Endodermal cell (in vitro differentiated cells): ENCODE measurements at regions not wholly inside any gene's neighbourhood (a gene's known extent, or its start where the extent isn't known, plus 50 kb on each side); places are given as distances from the start of the nearest gene placed in this dataset.

Source experiments
- DNase-seq: peaks from one replicate; pipeline ENCODE4 v3.0.0-alpha.2; 2017
- H3K27ac ChIP-seq: 2 replicates; pipeline ENCODE4 v1.5.1; 2013; ENCODE audit warnings: mild to moderate bottlenecking, low read depth, low read length, moderate library complexity
- H3K27me3 ChIP-seq: 2 replicates; pipeline ENCODE4 v1.6.1; 2013; ENCODE audit warnings: mild to moderate bottlenecking, low read length, moderate library complexity; ENCODE audit not compliant: insufficient read depth, control insufficient read depth, poor library complexity, severe bottlenecking
- H3K36me3 ChIP-seq: 2 replicates; pipeline ENCODE4 v1.7.0; 2013; ENCODE audit warnings: mild to moderate bottlenecking, low read length, moderate library complexity; ENCODE audit not compliant: control insufficient read depth, insufficient read depth
- H3K4me1 ChIP-seq: one replicate; pipeline ENCODE4 v1.7.0; 2013; ENCODE audit warnings: low read length; ENCODE audit not compliant: control insufficient read depth, insufficient read depth
- H3K4me3 ChIP-seq: 2 replicates; pipeline ENCODE4 v1.5.1; 2013; ENCODE audit warnings: mild to moderate bottlenecking, low read length, moderate library complexity
- H3K9ac ChIP-seq: 2 replicates; pipeline ENCODE4 v1.6.1; 2013; ENCODE audit warnings: mild to moderate bottlenecking, low read length, moderate library complexity; ENCODE audit not compliant: poor library complexity, severe bottlenecking; ENCODE audit errors: extremely low read depth
- H3K9me3 ChIP-seq: 2 replicates; pipeline ENCODE4 v1.6.1; 2013; ENCODE audit warnings: mild to moderate bottlenecking, low read length, moderate library complexity; ENCODE audit not compliant: control insufficient read depth
- H3K27ac Mint-ChIP-seq: 2 replicates; pipeline ENCODE4 v1.8.0; 2020; ENCODE audit warnings: mixed read lengths
- H3K27me3 Mint-ChIP-seq: 2 replicates; pipeline ENCODE4 v1.8.0; 2021; ENCODE audit warnings: mild to moderate bottlenecking, mixed read lengths; ENCODE audit not compliant: insufficient read depth
- H3K36me3 Mint-ChIP-seq: 2 replicates; pipeline ENCODE4 v1.8.0; 2020; ENCODE audit warnings: low read depth, mixed read lengths
- H3K4me1 Mint-ChIP-seq: 2 replicates; pipeline ENCODE4 v1.8.0; 2020; ENCODE audit warnings: mixed read lengths
- H3K4me3 Mint-ChIP-seq: 2 replicates; pipeline ENCODE4 v1.8.0; 2020; ENCODE audit warnings: mild to moderate bottlenecking, moderate library complexity, mixed read lengths
- H3K9me3 Mint-ChIP-seq: 2 replicates; pipeline ENCODE4 v1.8.0; 2020; ENCODE audit warnings: mild to moderate bottlenecking, mixed read lengths
- WGBS, 2 experiments: methylation state at CpG; one replicate each; pipeline versions ENCODE4 v1.1.5 to v1.1.7; 2013; ENCODE audit warnings: missing lambda C conversion rate in 2 of 2, mixed read lengths in 1 of 2; ENCODE audit not compliant: insufficient coverage in 1 of 2, insufficient read length in 1 of 2; 5-methylcytosine and 5-hydroxymethylcytosine counted together
- TF ChIP-seq, protein P1 (sequence below): fragments of 200-600 bp; sonication (generic); conservative IDR thresholded peaks from 2 replicates; pipeline ENCODE4 v1.5.0; 2021; ENCODE audit warnings: antibody characterized with exemption, mild to moderate bottlenecking

DNA sequence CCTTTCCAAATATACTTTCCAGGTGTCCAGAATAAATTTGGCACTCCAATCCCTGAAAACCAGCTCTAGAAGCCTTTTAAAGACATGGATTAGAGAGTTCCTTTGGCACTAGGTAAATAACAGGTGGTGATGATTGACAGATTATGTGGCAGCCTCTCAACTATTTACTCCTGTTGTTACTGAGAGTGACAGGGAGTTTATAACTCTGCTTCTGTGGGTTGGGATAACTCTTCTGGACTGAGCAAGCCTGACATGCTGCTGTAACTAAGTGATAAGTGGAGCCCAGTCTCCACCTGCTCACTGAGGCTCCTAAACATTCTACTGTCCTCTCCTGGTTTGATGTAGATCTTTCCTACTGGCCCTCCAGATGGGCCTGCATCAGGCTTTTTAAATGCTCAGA, 693.2 kb upstream of the FTMT start:
- Histone ChIP-seq H3K27ac (no peak overlapping the region), H3K9me3 (no peaks in the 10 kb centered on the region), H3K9ac (no peak overlapping the region), H3K4me1 (no peaks in the 10 kb centered on the region), H3K27me3 (no peaks in the 10 kb centered on the region), H3K4me3 (no peak overlapping the region), H3K36me3 (no peaks in the 10 kb centered on the region)
- no peaks in the 10 kb centered on the region for H3K27me3 Mint-ChIP-seq
- TF ChIP-seq, protein P1, sequence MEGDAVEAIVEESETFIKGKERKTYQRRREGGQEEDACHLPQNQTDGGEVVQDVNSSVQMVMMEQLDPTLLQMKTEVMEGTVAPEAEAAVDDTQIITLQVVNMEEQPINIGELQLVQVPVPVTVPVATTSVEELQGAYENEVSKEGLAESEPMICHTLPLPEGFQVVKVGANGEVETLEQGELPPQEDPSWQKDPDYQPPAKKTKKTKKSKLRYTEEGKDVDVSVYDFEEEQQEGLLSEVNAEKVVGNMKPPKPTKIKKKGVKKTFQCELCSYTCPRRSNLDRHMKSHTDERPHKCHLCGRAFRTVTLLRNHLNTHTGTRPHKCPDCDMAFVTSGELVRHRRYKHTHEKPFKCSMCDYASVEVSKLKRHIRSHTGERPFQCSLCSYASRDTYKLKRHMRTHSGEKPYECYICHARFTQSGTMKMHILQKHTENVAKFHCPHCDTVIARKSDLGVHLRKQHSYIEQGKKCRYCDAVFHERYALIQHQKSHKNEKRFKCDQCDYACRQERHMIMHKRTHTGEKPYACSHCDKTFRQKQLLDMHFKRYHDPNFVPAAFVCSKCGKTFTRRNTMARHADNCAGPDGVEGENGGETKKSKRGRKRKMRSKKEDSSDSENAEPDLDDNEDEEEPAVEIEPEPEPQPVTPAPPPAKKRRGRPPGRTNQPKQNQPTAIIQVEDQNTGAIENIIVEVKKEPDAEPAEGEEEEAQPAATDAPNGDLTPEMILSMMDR: no peak
- peaks cover 3% of the 10 kb centered on the region for H3K9me3 Mint-ChIP-seq
- H3K4me3 Mint-ChIP-seq: no peak overlapping the region
- DNase-seq: no peak
- no peak overlapping the region for H3K27ac Mint-ChIP-seq
- peaks cover 12% of the 10 kb centered on the region for H3K4me1 Mint-ChIP-seq
- H3K36me3 Mint-ChIP-seq: no peaks in the 10 kb centered on the region

- H3K27ac Mint-ChIP-seq: no peak overlapping the region
- H3K27me3 Mint-ChIP-seq: no peaks in the 10 kb centered on the region
- Histone ChIP-seq H3K27me3 (no peaks in the 10 kb centered on the region), H3K9ac (no peak overlapping the region), H3K4me3 (no peak overlapping the region), H3K9me3 (no peaks in the 10 kb centered on the region), H3K27ac (no peak overlapping the region), H3K4me1 (no peaks in the 10 kb centered on the region), H3K36me3 (no peaks in the 10 kb centered on the region)
- no peaks in the 10 kb centered on the region for H3K36me3 Mint-ChIP-seq
- WGBS, 2 experiments: 75% methylated on average over 1 of the region's 1 CpG; no CpG with 5 or more reads in 1 of the 2 experiments
- no peak overlapping the region for H3K4me3 Mint-ChIP-seq
- DNase-seq: no peak
- TF ChIP-seq, protein P1: no peak
- H3K9me3 Mint-ChIP-seq: peaks cover 3% of the 10 kb centered on the region
- peaks cover 12% of the 10 kb centered on the region for H3K4me1 Mint-ChIP-seq
These were observed 691.1 kb upstream of the FTMT start for GRCh38 chr5:121160591-121160990.

GRCh38 chr5:121164632-121165031, 687.0 kb upstream of the FTMT start:
- H3K27ac ChIP-seq: no peak overlapping the region
- H3K4me3 ChIP-seq: no peak overlapping the region
- no peaks in the 10 kb centered on the region for H3K4me1 ChIP-seq
- Mint-ChIP-seq H3K9me3 (peaks cover 4% of the 10 kb centered on the region), H3K36me3 (no peaks in the 10 kb centered on the region), H3K4me1 (peaks cover 3% of the 10 kb centered on the region), H3K27ac (no peak overlapping the region), H3K27me3 (no peaks in the 10 kb centered on the region), H3K4me3 (no peak overlapping the region)
- H3K9ac ChIP-seq: no peak overlapping the region
- TF ChIP-seq, protein P1: no peak
- DNase-seq: no peak
- 78 to 88% methylated on average over 5 to 10 of the region's 10 CpGs for WGBS, 2 experiments
- peaks cover 19% of the 10 kb centered on the region for H3K9me3 ChIP-seq
- H3K27me3 ChIP-seq: no peaks in the 10 kb centered on the region
- no peaks in the 10 kb centered on the region for H3K36me3 ChIP-seq
